ENCODE measurements at regions not wholly inside any gene's neighbourhood (a gene's known extent, or its start where the extent isn't known, plus 50 kb on each side); places are given as distances from the start of the nearest gene placed in this dataset.

GRCh38 chr13:68030152-68030809, 800.1 kb upstream of the PCDH9 start:
- WGBS (ENCODE audit: low lambda C conversion rate), result 63% methylated on average over 1 of the region's 1 CpG

GRCh38 chr13:68028701-68029100, 798.6 kb upstream of the PCDH9 start:
- Histone ChIP-seq H3K27ac (ENCODE audit: low read depth in 2 of 2, low read length in 1 of 2) (no peak overlapping the region), H3K9me3 (no peaks in the 10 kb centered on the region), H3K27me3 (ENCODE audit: insufficient read depth) (no peaks in the 10 kb centered on the region), H2AFZ (ENCODE audit: low read depth) (no peak overlapping the region), H3K36me3 (replicated peaks in 1 of 2; ENCODE audit: control insufficient read depth in 1 of 2, insufficient read depth in 2 of 2, low read length in 1 of 2) (no peaks in the 10 kb centered on the region), H3K4me1 (ENCODE audit: control insufficient read depth in 1 of 2, insufficient read depth in 2 of 2, low read depth in 1 of 2, low read length in 1 of 2) (no peaks in the 10 kb centered on the region), H3K9ac (no peak overlapping the region), H4K20me1 (ENCODE audit: insufficient read depth) (no peaks in the 10 kb centered on the region), H3K79me2 (ENCODE audit: insufficient read depth) (no peaks in the 10 kb centered on the region), H3K4me2 (no peak overlapping the region), H3F3A (replicated peaks; ENCODE audit: insufficient read depth) (no peaks in the 10 kb centered on the region), H3K9me2 (no peaks in the 10 kb centered on the region), H3K4me3 (ENCODE audit: low read depth in 2 of 2, low read length in 1 of 2) (no peak overlapping the region)
- ChIA-PET CTCF (interaction anchor here (1.5 kb wide), 1 partner anchor 22 kb away, joined by 3 read pairs; no protein-coding TSS in a partner anchor), POLR2A (no interaction called here)
- DNase-seq, result no peak
- no peak for TF ChIP-seq MAX (IDR thresholded peaks at IDR 0.05; ENCODE audit: low read depth)
- TF ChIP-seq CHD2 (IDR thresholded peaks at IDR 0.05; ENCODE audit: low read length, partially characterized antibody), result no peak
- TF ChIP-seq JUND (IDR thresholded peaks at IDR 0.05), result no peak
- TF ChIP-seq EZH2phosphoT487 (IDR thresholded peaks at IDR 0.05; ENCODE audit: borderline replicate concordance, low read depth), result no peak
- no peak for TF ChIP-seq POLR2AphosphoS5 (IDR thresholded peaks at IDR 0.05; ENCODE audit: low read depth, low read length)
- no peak for TF ChIP-seq IRF3 (IDR thresholded peaks at IDR 0.05; ENCODE audit: low read depth, low read length)
- no peak for TF ChIP-seq CTCF (IDR thresholded peaks at IDR 0.05)
- TF ChIP-seq TAF1 (IDR thresholded peaks at IDR 0.05; ENCODE audit: borderline replicate concordance, low read depth, low read length), result no peak

More at GRCh38 chr13:68030152-68030809, 800.1 kb upstream of the PCDH9 start:
- H3K9ac ChIP-seq, result no peak overlapping the region
- ChIA-PET CTCF (interaction anchor here (0.8 kb wide), 1 partner anchor 293 kb away, joined by 3 read pairs; no protein-coding TSS in a partner anchor), POLR2A (no interaction called here)
- H3K4me2 ChIP-seq, result no peak overlapping the region
- TF ChIP-seq CTCF (IDR thresholded peaks at IDR 0.05) (no peak), MAX (IDR thresholded peaks at IDR 0.05; ENCODE audit: low read depth) (no peak), FOXJ3 (CRISPR knock-in tag; IDR thresholded peaks at IDR 0.05) (no peak), NRF1 (IDR thresholded peaks at IDR 0.05; ENCODE audit: low read depth, low read length) (no peak), MXI1 (IDR thresholded peaks at IDR 0.05; ENCODE audit: low read depth, low read length) (no peak), TAF1 (IDR thresholded peaks at IDR 0.05; ENCODE audit: borderline replicate concordance, low read depth, low read length) (no peak), ELF1 (IDR thresholded peaks at IDR 0.05) (no peak), IRF3 (IDR thresholded peaks at IDR 0.05; ENCODE audit: low read depth, low read length) (no peak), POLR2AphosphoS5 (IDR thresholded peaks at IDR 0.05; ENCODE audit: low read depth, low read length) (no peak), RFX5 (IDR thresholded peaks at IDR 0.05; ENCODE audit: low read length) (no peak), SIN3A (IDR thresholded peaks at IDR 0.05; ENCODE audit: borderline replicate concordance, low read depth, low read length) (no peak), RAD21 (IDR thresholded peaks at IDR 0.05; ENCODE audit: low read length) (no peak), GABPA (IDR thresholded peaks at IDR 0.05; ENCODE audit: low read depth) (no peak)
- H3K27me3 ChIP-seq (ENCODE audit: insufficient read depth), result no peaks in the 10 kb centered on the region
- H3K27ac ChIP-seq (ENCODE audit: low read depth in 2 of 2, low read length in 1 of 2), result no peak overlapping the region
- no peak overlapping the region for H2AFZ ChIP-seq (ENCODE audit: low read depth)
- H3K9me2 ChIP-seq, result no peaks in the 10 kb centered on the region
- H3K9me3 ChIP-seq, result no peaks in the 10 kb centered on the region
- no peak overlapping the region for H3K4me3 ChIP-seq (ENCODE audit: low read depth in 2 of 2, low read length in 1 of 2)
- H3K36me3 ChIP-seq (replicated peaks in 1 of 2; ENCODE audit: control insufficient read depth in 1 of 2, insufficient read depth in 2 of 2, low read length in 1 of 2), result no peaks in the 10 kb centered on the region
- H4K20me1 ChIP-seq (ENCODE audit: insufficient read depth), result no peaks in the 10 kb centered on the region
- H3K79me2 ChIP-seq (ENCODE audit: insufficient read depth), result no peaks in the 10 kb centered on the region
- H3F3A ChIP-seq (replicated peaks; ENCODE audit: insufficient read depth), result no peaks in the 10 kb centered on the region
- no peaks in the 10 kb centered on the region for H3K4me1 ChIP-seq (ENCODE audit: control insufficient read depth in 1 of 2, insufficient read depth in 2 of 2, low read depth in 1 of 2, low read length in 1 of 2)
- DNase-seq, result no peak

Measured in SK-N-SH (cell line).